Muscle of leg (tissue), 3 donors: ENCODE measurements at regions not wholly inside any gene's neighbourhood (a gene's known extent, or its start where the extent isn't known, plus 50 kb on each side); places are given as distances from the start of the nearest gene placed in this dataset.
"Not testable (repeated sequence)": the region's sequence is repeated elsewhere in the genome, so short reads cannot be mapped to it uniquely, and the experiment has no call there.

ENCODE experiments used
- DNase-seq: peaks from one replicate; pipeline ENCODE4 v3.0.0; 2013
- H3K27ac ChIP-seq: one replicate; pipeline ENCODE4 v1.5.1; 2013; ENCODE audit warnings: mild to moderate bottlenecking, low read length, control low read depth
- H3K27me3 ChIP-seq: one replicate; pipeline ENCODE4 v1.6.1; 2013; ENCODE audit warnings: low read length; ENCODE audit not compliant: control insufficient read depth, insufficient read depth
- H3K36me3 ChIP-seq: one replicate; pipeline ENCODE4 v1.6.1; 2013; ENCODE audit warnings: low read length; ENCODE audit not compliant: control insufficient read depth, insufficient read depth
- H3K4me1 ChIP-seq: one replicate; pipeline ENCODE4 v1.6.1; 2013; ENCODE audit warnings: low read length; ENCODE audit not compliant: control insufficient read depth, insufficient read depth
- H3K4me3 ChIP-seq: one replicate; pipeline ENCODE4 v1.5.1; 2013; ENCODE audit warnings: low read length, control low read depth
- H3K9me3 ChIP-seq: replicated peaks from 2 replicates; pipeline ENCODE4 v1.6.1; 2013; ENCODE audit warnings: low read depth, low read length; ENCODE audit not compliant: control insufficient read depth
- WGBS: methylation state at CpG from one replicate; pipeline ENCODE4 v1.1.5; 2013; ENCODE audit warnings: missing lambda C conversion rate; ENCODE audit not compliant: insufficient coverage; 5-methylcytosine and 5-hydroxymethylcytosine counted together

DNA sequence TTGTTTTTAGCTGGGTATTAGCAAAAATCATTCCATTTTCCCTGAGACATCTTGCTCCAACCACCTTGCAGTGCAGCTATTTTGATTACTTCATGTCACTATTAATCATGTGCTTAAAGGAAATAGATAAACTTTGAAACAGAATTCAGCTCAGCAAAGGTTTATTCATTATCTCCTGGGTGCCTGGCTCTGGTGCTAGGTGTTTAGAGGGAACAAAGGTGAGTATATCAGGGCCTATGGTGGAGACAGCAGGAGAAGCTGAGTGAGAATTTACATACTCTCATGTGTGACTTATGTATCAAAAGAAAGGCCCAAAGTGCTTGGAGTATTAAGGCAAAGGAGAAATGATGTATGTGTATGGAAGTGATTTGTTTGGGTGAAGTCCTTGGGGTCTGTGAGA, 63.8 kb upstream of the BMP2 start:
- Histone ChIP-seq H3K36me3 (no peaks in the 10 kb centered on the region), H3K4me1 (peaks cover 13% of the 10 kb centered on the region), H3K27ac (peak overlapping the region; percentile 39), H3K9me3 (no peaks in the 10 kb centered on the region), H3K4me3 (no peak overlapping the region), H3K27me3 (no peaks in the 10 kb centered on the region)
- DNase-seq = no peak

DNA sequence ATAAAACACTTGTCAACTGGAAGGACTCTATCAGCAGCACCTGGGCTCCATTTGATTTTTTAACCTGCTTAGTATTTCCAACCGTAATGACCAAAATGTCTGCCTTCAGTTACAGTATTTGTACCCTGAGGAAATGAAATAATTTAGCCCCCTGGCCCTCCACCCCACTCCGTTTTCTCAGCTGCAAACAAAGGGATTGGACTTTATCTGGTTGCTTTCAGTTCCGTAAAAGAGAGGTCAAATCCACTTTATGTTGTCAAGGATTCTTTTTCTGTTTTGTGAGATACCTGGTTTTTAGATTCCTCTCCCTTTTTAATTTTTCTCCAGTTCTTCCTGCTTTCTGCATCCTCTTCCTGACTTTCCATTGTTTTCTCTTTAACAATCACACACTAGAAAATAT, 64.4 kb upstream of the BMP2 start:
- H3K27me3 ChIP-seq = no peaks in the 10 kb centered on the region
- no peak overlapping the region for H3K27ac ChIP-seq
- H3K4me1 ChIP-seq = peaks cover 11% of the 10 kb centered on the region
- DNase-seq = no peak
- H3K4me3 ChIP-seq = no peak overlapping the region
- H3K9me3 ChIP-seq = no peaks in the 10 kb centered on the region
- WGBS = no CpG with 5 or more reads among the region's 3 CpGs
- H3K36me3 ChIP-seq = no peaks in the 10 kb centered on the region

DNA sequence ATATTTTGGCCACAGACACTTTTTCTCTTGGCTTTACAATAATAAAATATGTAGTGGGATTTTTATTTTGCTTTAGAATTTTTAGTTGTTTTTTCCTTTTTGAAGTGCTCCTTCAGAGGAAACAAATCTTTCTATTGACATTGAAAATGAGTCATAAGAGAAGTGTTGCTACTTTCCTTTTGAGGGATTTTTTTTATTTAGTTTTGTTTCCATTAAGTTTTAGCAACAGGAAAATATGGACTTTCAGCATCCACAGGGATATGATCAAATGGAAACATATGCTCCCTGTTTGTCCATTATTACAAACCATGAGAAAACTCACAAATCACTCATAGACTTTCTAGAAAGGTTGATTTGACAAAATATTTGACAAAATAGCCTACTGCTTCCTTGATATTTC, 65.3 kb upstream of the BMP2 start:
- Histone ChIP-seq H3K4me3 (no peak overlapping the region), H3K27ac (no peak overlapping the region), H3K4me1 (peaks cover 14% of the 10 kb centered on the region), H3K9me3 (no peaks in the 10 kb centered on the region), H3K36me3 (no peaks in the 10 kb centered on the region), H3K27me3 (no peaks in the 10 kb centered on the region)
- DNase-seq = peak; percentile 65

DNA sequence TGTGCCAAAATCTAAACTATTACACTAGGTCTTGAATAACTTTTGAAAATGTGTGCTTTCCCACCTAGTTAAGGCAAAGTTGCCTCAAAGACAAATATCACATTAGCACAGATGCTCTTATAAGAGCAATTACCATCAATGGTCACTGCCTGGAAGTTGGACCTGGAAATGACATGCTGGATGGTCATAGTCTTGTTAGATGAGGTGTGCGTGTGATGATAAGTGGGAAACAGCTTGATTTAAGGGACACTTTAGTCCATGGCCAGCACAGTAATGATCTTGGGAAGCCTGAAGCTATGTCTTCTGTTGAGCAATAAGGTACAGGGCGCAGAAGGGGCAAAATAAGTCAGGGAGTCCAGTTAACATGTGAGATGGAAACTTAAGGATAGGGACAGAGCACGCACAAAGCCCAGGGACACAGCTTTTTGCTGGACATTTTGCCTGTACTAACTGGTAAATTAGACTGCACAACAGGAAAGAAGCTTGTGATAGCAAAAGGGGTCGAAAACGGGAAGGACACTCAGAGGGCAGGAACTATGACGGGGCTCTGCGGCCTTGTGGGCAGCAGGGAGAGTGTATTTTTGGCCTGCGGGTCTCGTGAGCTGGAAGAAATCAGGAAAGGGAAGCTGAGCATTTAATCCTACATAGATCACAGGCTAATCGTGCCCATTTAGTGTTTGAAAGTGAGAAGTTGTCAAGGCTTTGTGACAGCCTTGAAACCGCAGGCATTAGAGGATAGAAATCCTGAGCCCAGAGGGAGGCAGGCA, 66.7 kb upstream of the BMP2 start:
- H3K9me3 ChIP-seq = no peaks in the 10 kb centered on the region
- no peak overlapping the region for H3K4me3 ChIP-seq
- H3K4me1 ChIP-seq = peaks cover 14% of the 10 kb centered on the region
- WGBS = 76% methylated on average over 7 of the region's 11 CpGs
- no peaks in the 10 kb centered on the region for H3K36me3 ChIP-seq
- no peaks in the 10 kb centered on the region for H3K27me3 ChIP-seq
- peak; percentile 85 for DNase-seq
- H3K27ac ChIP-seq = peak overlapping the region; percentile 32

DNA sequence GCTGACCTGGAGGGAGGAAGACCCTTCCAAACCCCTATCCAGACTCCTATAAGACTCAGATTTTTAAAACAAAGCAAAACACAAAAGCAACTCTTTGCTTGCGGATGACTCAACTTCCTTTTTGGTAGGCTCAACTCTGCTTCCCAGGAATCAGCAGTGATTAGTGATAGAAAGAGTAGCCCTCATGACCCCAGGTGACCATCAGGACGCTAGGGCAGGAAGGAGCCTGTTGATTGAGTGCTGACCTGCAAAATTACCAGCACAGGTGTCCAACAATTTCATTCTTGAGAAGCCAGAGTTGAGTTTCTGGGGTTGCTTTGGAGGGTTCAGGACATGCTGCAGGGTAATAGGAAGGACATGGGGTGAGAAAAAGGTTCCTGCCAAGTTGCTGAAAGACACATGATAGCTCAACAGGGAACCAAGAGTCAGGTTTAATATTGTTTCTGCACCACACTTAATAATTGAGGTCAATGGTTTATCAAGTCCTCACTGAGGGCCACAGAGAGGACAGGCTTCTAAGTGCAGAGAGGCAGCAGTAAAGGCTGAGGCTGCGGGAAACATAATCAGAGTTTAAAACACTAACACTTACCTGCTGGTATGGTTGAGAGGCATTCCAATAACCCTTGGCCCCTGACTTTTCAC, 67.4 kb upstream of the BMP2 start:
- H3K4me1 ChIP-seq = peaks cover 14% of the 10 kb centered on the region
- peak overlapping the region; percentile 2 for H3K27ac ChIP-seq

DNA sequence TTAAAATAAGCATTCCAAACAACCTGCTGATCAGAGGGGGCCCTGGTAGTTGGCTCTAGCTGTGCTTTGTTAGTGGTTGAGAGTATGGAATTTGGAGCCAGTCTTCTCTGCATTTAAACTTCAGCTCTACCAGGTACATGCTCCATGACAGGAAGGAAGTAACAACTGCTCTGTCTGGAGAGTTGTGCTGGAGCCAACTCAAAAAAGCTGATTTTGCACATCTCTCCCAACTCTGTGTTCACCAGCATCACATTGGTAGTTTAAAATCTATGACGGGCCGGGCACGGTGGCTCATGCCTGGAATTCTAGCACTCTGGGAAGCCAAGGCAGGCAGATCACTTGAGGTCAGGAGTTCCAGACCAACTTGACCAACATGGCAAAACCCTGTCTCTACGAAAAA, 68.8 kb upstream of the BMP2 start:
- WGBS = 88% methylated on average over 1 of the region's 4 CpGs
- Histone ChIP-seq H3K36me3 (no peaks in the 10 kb centered on the region), H3K27ac (no peak overlapping the region), H3K27me3 (no peaks in the 10 kb centered on the region), H3K4me3 (no peak overlapping the region), H3K4me1 (peaks cover 14% of the 10 kb centered on the region), H3K9me3 (no peaks in the 10 kb centered on the region)
- DNase-seq = no peak

More for the DNA sequence above, 67.4 kb upstream of the BMP2 start:
- no peak for DNase-seq
- H3K9me3 ChIP-seq = no peaks in the 10 kb centered on the region
- 40% methylated on average over 1 of the region's 3 CpGs for WGBS
- no peak overlapping the region for H3K4me3 ChIP-seq
- H3K36me3 ChIP-seq = no peaks in the 10 kb centered on the region
- H3K27me3 ChIP-seq = no peaks in the 10 kb centered on the region

DNA sequence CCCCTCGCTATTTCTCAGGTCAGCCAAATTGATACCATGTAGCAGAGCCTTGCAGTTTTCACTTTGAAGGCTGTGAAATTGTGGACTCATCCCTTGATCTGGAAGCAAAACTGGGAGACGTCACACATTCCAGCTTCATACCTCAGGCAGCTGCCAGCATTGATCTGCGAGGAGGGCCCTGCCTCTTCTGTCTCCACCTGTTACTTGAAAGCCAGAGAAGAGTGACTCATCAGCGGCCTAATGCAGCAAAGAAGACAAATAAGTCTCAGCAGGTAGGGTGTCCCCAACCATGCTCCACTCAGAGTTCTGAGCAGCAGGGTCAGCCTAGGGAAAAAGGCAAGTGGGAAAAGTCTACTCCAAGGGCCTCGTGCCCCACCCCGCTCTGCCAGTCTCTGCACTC, 69.4 kb upstream of the BMP2 start:
- Histone ChIP-seq H3K9me3 (no peaks in the 10 kb centered on the region), H3K36me3 (no peaks in the 10 kb centered on the region), H3K27me3 (no peaks in the 10 kb centered on the region), H3K4me1 (peaks cover 14% of the 10 kb centered on the region), H3K4me3 (no peak overlapping the region), H3K27ac (no peak overlapping the region)
- no CpG with 5 or more reads among the region's 6 CpGs for WGBS
- no peak for DNase-seq

DNA sequence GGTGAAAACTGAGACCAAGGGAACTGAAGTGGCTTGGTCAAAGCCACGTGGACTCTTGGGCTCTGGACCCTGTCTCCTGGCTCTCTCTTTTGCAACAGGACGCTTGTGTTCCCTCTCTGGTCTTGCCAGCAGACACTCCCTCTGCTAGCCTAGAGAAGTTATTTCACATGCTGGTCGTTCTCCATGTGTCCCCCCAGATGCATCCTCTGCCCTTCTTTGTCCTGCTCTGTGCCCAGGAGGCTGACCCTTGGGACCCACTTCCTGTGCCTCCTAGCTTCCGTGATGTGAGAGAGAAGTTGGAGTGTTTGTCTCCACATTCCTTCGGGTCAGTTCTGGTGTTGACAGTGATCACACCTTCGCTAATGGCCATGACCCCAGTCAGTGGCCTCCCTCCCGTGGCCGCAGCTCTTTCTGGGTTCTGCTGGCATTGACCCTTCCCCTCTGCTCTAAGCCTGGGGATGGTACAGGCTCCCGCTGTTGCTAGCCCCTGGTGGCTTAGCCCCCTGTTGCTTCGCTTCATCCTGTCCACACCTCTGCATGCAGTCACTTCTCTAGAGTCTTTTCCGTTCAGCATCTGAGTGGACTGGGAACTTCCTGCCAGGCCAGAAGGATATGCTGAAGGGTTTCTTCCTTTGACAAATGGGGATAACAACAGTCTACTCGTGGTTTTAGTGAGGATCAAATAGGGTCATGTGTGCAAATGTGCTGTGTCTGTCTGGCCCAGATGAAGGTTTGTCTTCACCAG, 70.1 kb upstream of the BMP2 start:
- H3K4me1 ChIP-seq = peaks cover 14% of the 10 kb centered on the region
- H3K27ac ChIP-seq = no peak overlapping the region
- no peaks in the 10 kb centered on the region for H3K27me3 ChIP-seq
- 80% methylated on average over 7 of the region's 12 CpGs for WGBS
- no peak for DNase-seq
- no peaks in the 10 kb centered on the region for H3K36me3 ChIP-seq
- H3K9me3 ChIP-seq = no peaks in the 10 kb centered on the region
- no peak overlapping the region for H3K4me3 ChIP-seq

DNA sequence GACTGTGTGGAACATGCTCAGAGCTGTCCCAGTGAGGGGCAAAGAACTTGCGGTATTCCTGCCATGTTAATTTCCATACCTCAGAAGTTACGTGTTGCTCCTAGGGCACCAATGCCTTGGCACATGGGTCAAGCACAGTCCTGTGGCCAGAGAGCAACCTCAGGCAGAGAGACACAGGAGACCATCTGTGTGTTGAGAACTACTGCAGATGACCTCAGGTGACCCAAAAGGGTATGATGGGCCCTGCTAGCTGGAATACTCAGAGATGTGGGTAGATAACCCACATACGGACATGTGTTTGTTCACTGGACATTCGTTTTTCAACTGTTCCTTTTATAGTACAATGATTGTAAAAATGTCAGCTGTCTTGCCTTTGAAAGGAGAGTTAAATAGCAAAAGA, 71.5 kb upstream of the BMP2 start:
- H3K27ac ChIP-seq = no peak overlapping the region
- H3K36me3 ChIP-seq = no peaks in the 10 kb centered on the region
- DNase-seq = no peak
- 93% methylated on average over 2 of the region's 4 CpGs for WGBS
- no peak overlapping the region for H3K4me3 ChIP-seq
- H3K9me3 ChIP-seq = no peaks in the 10 kb centered on the region
- peaks cover 11% of the 10 kb centered on the region for H3K4me1 ChIP-seq
- no peaks in the 10 kb centered on the region for H3K27me3 ChIP-seq

DNA sequence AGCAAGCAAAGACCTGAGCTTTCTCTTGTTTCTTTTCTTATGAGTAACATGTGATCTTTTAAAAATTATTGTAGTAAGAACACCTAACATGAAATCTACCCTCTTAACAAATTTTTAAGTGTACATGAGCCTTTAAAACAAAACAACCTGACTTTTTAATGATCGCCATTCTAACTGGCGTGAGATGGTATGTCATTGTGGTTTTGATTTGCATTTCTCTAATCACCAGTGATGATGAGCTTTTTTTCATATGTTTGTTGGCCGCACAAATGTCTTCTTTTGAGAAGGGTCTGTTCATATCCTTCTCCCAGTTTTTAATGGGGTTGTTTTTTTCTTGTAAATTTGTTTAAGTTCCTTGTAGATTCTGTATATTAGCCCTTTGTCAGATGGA, 73.7 kb upstream of the BMP2 start:
- DNase-seq, H3K36me3 ChIP-seq, H3K27ac ChIP-seq, H3K9me3 ChIP-seq, H3K4me3 ChIP-seq, H3K27me3 ChIP-seq: not testable (repeated sequence)
- no CpG with 5 or more reads among the region's 3 CpGs for WGBS
- H3K4me1 ChIP-seq = peaks cover 11% of the 10 kb centered on the region
